Hepatocyte (in vitro differentiated cells): ENCODE measurements at regions not wholly inside any gene's neighbourhood (a gene's known extent, or its start where the extent isn't known, plus 50 kb on each side); places are given as distances from the start of the nearest gene placed in this dataset.
A peak's percentile ranks its signal among the peaks of the same experiment; 100 is the strongest.

ENCODE experiments used
- CTCF ChIP-seq: fragments of 200-600 bp; sonication (generic); IDR thresholded peaks from 2 replicates; pipeline ENCODE4 v1.5.1; 2016; ENCODE audit warnings: antibody characterized with exemption, mild to moderate bottlenecking; ENCODE audit not compliant: poor library complexity
- EZH2 ChIP-seq: fragments of 200-600 bp; sonication (generic); IDR thresholded peaks from 2 replicates; pipeline ENCODE4 v1.6.1; 2016; ENCODE audit warnings: antibody characterized with exemption, mild to moderate bottlenecking, borderline replicate concordance

DNA sequence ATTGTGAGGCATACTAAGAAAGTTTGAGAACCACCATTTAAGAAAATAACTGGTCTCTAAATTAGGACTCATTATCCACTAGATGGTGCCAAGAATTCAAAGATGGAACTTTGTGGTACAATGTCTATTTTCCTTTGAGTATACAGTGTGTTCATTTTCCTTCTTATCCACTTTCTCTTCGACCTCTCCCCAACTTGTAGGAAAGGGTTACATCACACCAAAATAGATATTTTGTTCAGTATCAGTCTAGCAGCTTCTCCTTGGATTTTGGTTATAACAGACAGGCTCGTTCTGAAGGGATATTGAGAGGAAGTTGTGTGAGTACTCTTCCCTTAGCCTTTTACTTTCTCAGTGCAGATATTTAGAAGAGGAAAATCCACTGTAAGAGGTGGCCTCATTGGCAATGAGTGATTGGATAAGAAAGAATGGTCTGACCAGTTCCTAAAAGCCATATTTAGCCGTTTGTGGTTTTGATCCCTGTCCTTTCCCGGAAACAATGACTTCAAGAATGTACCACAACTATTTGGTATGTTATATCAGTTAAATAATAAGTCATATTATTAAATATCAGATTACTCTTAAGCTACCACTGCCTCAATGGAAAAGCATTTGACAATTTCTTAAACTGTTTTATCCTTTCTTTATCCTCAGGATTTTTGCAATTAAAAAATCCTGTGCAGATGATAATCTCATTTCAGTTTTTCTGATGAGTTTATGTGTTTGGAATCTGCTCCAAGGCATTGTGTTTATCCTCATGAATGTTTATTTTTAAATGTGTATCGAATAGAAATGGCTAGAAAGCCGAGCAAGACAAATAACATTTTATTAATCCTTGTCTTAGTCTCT lies 69.0 kb upstream of the GRAMD2B start:
- no peak for TF ChIP-seq EZH2
- TF ChIP-seq CTCF: peak; percentile 76
